ENCODE measurements at regions not wholly inside any gene's neighbourhood (a gene's known extent, or its start where the extent isn't known, plus 50 kb on each side); places are given as distances from the start of the nearest gene placed in this dataset.
A peak's percentile ranks its signal among the peaks of the same experiment; 100 is the strongest.

- DNase-seq = no peak
Observed at GRCh38 chr12:124631681-124632256, 64.4 kb upstream of the NCOR2 start.

GRCh38 chr12:124630791-124631313, 63.4 kb upstream of the NCOR2 start:
- no peak for DNase-seq

- DNase-seq = peak; percentile 61
Observed at GRCh38 chr12:124629789-124630480, 62.5 kb upstream of the NCOR2 start.

- DNase-seq = no peak
Observed at GRCh38 chr12:124629117-124629516, 61.7 kb upstream of the NCOR2 start.

- no peak for DNase-seq
Observed at GRCh38 chr12:124627956-124628355, 60.5 kb upstream of the NCOR2 start.

- peak; percentile 90 for DNase-seq
Observed at GRCh38 chr12:124626971-124627411, 59.6 kb upstream of the NCOR2 start.

- peak; percentile 63 for DNase-seq
Observed at GRCh38 chr12:124625867-124626675, 58.7 kb upstream of the NCOR2 start.

GRCh38 chr12:124624823-124625222, 57.4 kb upstream of the NCOR2 start:
- no peak for DNase-seq

GRCh38 chr12:124623344-124624035, 56.1 kb upstream of the NCOR2 start:
- DNase-seq = no peak

- no peak for DNase-seq
Observed at GRCh38 chr12:124622764-124623163, 55.4 kb upstream of the NCOR2 start.

GRCh38 chr12:124622331-124622730, 54.9 kb upstream of the NCOR2 start:
- no peak for DNase-seq

GRCh38 chr12:124621296-124621660, 53.9 kb upstream of the NCOR2 start:
- DNase-seq = peak; percentile 90

GRCh38 chr12:124620606-124621295, 53.3 kb upstream of the NCOR2 start:
- no peak for DNase-seq

- DNase-seq = no peak
Observed at GRCh38 chr12:124618291-124618902, 51.0 kb upstream of the NCOR2 start.

GRCh38 chr12:124617615-124618014, 50.2 kb upstream of the NCOR2 start:
- no peak for DNase-seq
